ENCODE measurements at regions not wholly inside any gene's neighbourhood (a gene's known extent, or its start where the extent isn't known, plus 50 kb on each side); places are given as distances from the start of the nearest gene placed in this dataset.
"Not testable (repeated sequence)": the region's sequence is repeated elsewhere in the genome, so short reads cannot be mapped to it uniquely, and the experiment has no call there.

DNA sequence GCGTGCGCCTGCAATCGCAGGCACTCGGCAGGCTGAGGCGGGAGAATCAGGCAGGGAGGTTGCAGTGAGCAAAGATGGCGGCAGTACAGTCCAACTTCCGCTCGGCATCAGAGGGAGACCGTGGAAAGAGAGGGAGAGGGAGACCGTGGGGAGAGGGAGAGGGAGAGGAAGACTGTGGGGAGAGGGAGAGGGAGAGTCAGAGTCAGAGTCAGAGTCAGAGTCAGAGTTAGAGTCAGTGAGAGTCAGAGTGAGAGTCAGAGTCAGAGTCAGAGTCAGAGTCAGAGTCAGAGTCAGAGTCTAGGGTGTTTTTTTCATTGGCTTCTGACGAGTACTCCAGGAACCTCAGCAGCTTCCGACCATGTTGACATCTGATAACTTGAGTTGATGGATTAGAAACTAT, 75.6 kb upstream of the NMUR2 start:
- not testable (repeated sequence) for TF ChIP-seq RBAK, ZNF585B, ZNF843 (tag by site-specific recombination; IDR thresholded peaks at IDR 0.05)
